ENCODE measurements at regions not wholly inside any gene's neighbourhood (a gene's known extent, or its start where the extent isn't known, plus 50 kb on each side); places are given as distances from the start of the nearest gene placed in this dataset.

- TF ChIP-seq POLR2A (IDR thresholded peaks at IDR 0.05) (no peak), CTCF (IDR thresholded peaks at IDR 0.05) (no peak)
Measured at GRCh38 chr11:122183933-122184332, 67.9 kb upstream of the BLID start.

Measured in adrenal gland (tissue), 5 donors.